ENCODE measurements at regions not wholly inside any gene's neighbourhood (a gene's known extent, or its start where the extent isn't known, plus 50 kb on each side); places are given as distances from the start of the nearest gene placed in this dataset.

DNA sequence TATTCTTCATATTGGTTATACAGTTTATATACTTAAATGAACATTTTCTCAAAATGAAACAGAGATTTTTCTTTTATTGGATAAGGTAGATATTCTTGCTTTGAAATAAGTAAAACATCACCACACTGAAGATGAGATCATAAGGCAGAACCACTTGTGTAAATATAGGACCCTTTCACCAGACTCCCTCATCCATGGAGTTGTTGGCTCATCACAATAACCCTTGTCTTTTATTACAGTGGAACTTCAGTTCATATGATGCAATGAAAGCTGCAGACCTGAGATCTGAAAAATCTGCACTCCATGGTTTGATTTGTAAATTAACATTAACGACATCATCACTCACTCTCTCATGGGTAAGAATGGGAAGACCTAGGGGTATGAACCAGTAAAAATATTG is 51.9 kb upstream of the DBX2 start (continued):
- TF ChIP-seq BRF2 (IDR thresholded peaks at IDR 0.05; ENCODE audit: borderline replicate concordance, insufficient read depth, insufficient read length) (no peak), BMI1 (IDR thresholded peaks at IDR 0.05; ENCODE audit: low read length) (no peak), TAF15 (IDR thresholded peaks at IDR 0.05; ENCODE audit: low read depth, low read length) (no peak), HNRNPLL (IDR thresholded peaks at IDR 0.05; ENCODE audit: low read depth, low read length, poor library complexity, severe bottlenecking) (no peak), ZNF584 (CRISPR knock-in tag; IDR thresholded peaks at IDR 0.05; ENCODE audit: low read depth) (no peak), BACH1 (tag; IDR thresholded peaks at IDR 0.05) (no peak), YY1 (IDR thresholded peaks at IDR 0.05; ENCODE audit: borderline replicate concordance in 1 of 3, control insufficient read depth in 1 of 3, extremely low read depth in 1 of 3, insufficient read depth in 3 of 3, insufficient read length in 1 of 3, insufficient replicate concordance in 2 of 3, low read depth in 1 of 3, low read length in 2 of 3) (no peak), PHF21A (IDR thresholded peaks at IDR 0.05; ENCODE audit: borderline replicate concordance, low read depth) (no peak), ZNF436 (CRISPR knock-in tag; IDR thresholded peaks at IDR 0.05) (no peak), ZNF507 (tag; conservative IDR thresholded peaks at IDR 0.05) (no peak)

DNA sequence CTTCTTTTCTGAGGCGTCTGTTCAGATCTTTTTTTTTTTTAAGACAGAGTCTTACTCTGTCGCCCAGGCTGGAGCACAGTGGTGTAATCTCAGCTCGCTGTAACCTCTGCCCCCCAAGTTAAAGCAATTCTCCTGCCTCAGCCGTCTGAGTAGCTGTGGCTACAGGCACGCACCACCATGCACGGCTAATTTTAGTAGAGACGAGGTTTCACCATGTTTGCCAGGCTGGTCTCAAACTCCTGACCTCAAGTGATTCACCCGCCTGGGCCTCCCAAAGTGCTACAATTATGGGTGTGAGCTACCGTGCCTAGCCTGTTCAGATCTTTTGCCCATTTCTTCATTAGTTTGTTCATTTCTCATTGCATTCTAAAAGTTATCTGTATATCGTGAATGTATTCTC is 55.1 kb upstream of the DBX2 start:
- ChIA-PET POLR2A (no interaction called here), CTCF (ENCODE audit: low intra/inter-chr PET ratio) (interaction anchor here (0.7 kb wide), 1 partner anchor 426 kb away, joined by 3 read pairs; no protein-coding TSS in a partner anchor)
- H3K36me3 ChIP-seq (ENCODE audit: control insufficient read depth, insufficient read depth, low read length): no peaks in the 10 kb centered on the region
- H3K4me2 ChIP-seq (ENCODE audit: insufficient read depth, low read length): no peak overlapping the region
- no peaks in the 10 kb centered on the region for H3K79me2 ChIP-seq (ENCODE audit: control insufficient read depth, insufficient read depth, low read length)
- H3K9ac ChIP-seq (ENCODE audit: insufficient read depth in 1 of 2, low read depth in 2 of 2, low read length in 2 of 2): no peak overlapping the region
- under 1% methylated on average over 10 of the region's 10 CpGs for WGBS (ENCODE audit: insufficient coverage, low coverage, missing lambda C conversion rate)
- no peak overlapping the region for H3K4me3 ChIP-seq
- H3K27me3 ChIP-seq (ENCODE audit: control insufficient read depth in 2 of 2, insufficient read depth in 2 of 2, low read length in 2 of 2): no peaks in the 10 kb centered on the region
- DNase-seq (ENCODE audit: extremely low read depth in 1 of 4, low spot score in 3 of 4) (no peak), FAIRE-seq (no peak), ATAC-seq (no peak)
- in situ Hi-C loops (cut with MboI) (no loop called here), intact Hi-C loops (cut with micrococcal nuclease) (no loop called here)
- H3K27ac ChIP-seq (ENCODE audit: extremely low read depth, low read depth, low read length): no peak overlapping the region
- H3K4me1 ChIP-seq (replicated peaks in 1 of 2; ENCODE audit: control insufficient read depth in 2 of 2, insufficient read depth in 2 of 2, low read length in 2 of 2): no peaks in the 10 kb centered on the region
- no peaks in the 10 kb centered on the region for H4K20me1 ChIP-seq (replicated peaks; ENCODE audit: control insufficient read depth, insufficient read depth, low read length)
- H3K9me3 ChIP-seq (replicated peaks; ENCODE audit: control insufficient read depth, insufficient read depth, low read depth, low read length): no peaks in the 10 kb centered on the region
- no TSS peak for BruUV-seq (replicated peaks)
- H3K9me1 ChIP-seq (ENCODE audit: control insufficient read depth, insufficient read depth, low read length): no peaks in the 10 kb centered on the region
- H2AFZ ChIP-seq (ENCODE audit: low read depth, low read length): no peak overlapping the region
- TF ChIP-seq, protein P1, sequence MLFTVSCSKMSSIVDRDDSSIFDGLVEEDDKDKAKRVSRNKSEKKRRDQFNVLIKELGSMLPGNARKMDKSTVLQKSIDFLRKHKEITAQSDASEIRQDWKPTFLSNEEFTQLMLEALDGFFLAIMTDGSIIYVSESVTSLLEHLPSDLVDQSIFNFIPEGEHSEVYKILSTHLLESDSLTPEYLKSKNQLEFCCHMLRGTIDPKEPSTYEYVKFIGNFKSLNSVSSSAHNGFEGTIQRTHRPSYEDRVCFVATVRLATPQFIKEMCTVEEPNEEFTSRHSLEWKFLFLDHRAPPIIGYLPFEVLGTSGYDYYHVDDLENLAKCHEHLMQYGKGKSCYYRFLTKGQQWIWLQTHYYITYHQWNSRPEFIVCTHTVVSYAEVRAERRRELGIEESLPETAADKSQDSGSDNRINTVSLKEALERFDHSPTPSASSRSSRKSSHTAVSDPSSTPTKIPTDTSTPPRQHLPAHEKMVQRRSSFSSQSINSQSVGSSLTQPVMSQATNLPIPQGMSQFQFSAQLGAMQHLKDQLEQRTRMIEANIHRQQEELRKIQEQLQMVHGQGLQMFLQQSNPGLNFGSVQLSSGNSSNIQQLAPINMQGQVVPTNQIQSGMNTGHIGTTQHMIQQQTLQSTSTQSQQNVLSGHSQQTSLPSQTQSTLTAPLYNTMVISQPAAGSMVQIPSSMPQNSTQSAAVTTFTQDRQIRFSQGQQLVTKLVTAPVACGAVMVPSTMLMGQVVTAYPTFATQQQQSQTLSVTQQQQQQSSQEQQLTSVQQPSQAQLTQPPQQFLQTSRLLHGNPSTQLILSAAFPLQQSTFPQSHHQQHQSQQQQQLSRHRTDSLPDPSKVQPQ (CRISPR knock-in tag; IDR thresholded peaks at IDR 0.05; ENCODE audit: borderline replicate concordance): no peak
- TF ChIP-seq ZC3H11A (IDR thresholded peaks at IDR 0.05; ENCODE audit: low read depth, low read length): no peak
